ENCODE measurements at regions not wholly inside any gene's neighbourhood (a gene's known extent, or its start where the extent isn't known, plus 50 kb on each side); places are given as distances from the start of the nearest gene placed in this dataset.

DNA sequence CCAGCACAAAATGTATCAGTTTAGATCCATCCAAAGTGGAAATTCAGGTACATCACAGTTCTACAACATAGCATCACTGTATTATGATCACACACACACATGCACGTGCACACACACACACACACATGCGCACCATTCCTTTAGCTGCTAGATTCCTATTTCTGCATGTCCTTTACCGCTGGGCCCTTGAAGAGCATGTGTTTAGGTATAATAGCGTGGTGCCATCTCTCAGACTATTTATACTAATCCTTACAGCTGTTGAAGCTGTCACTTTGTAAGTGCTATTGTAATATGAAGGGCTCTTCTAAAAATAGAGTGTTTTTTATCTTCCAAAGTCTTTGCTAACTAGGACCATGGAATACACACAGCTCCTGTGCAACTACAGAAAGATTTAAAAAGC is 308.8 kb upstream of the TRPC7 start:
- TF ChIP-seq, protein P1, sequence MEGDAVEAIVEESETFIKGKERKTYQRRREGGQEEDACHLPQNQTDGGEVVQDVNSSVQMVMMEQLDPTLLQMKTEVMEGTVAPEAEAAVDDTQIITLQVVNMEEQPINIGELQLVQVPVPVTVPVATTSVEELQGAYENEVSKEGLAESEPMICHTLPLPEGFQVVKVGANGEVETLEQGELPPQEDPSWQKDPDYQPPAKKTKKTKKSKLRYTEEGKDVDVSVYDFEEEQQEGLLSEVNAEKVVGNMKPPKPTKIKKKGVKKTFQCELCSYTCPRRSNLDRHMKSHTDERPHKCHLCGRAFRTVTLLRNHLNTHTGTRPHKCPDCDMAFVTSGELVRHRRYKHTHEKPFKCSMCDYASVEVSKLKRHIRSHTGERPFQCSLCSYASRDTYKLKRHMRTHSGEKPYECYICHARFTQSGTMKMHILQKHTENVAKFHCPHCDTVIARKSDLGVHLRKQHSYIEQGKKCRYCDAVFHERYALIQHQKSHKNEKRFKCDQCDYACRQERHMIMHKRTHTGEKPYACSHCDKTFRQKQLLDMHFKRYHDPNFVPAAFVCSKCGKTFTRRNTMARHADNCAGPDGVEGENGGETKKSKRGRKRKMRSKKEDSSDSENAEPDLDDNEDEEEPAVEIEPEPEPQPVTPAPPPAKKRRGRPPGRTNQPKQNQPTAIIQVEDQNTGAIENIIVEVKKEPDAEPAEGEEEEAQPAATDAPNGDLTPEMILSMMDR (conservative IDR thresholded peaks at IDR 0.05 in 1 of 2, IDR thresholded peaks at IDR 0.05 in 1 of 2; ENCODE audit: low read depth in 1 of 2, low read length in 2 of 2), result no peak
- TF ChIP-seq EZH2 (IDR thresholded peaks at IDR 0.05; ENCODE audit: low read length, missing control alignments), result no peak
